ENCODE measurements at regions not wholly inside any gene's neighbourhood (a gene's known extent, or its start where the extent isn't known, plus 50 kb on each side); places are given as distances from the start of the nearest gene placed in this dataset.

DNA sequence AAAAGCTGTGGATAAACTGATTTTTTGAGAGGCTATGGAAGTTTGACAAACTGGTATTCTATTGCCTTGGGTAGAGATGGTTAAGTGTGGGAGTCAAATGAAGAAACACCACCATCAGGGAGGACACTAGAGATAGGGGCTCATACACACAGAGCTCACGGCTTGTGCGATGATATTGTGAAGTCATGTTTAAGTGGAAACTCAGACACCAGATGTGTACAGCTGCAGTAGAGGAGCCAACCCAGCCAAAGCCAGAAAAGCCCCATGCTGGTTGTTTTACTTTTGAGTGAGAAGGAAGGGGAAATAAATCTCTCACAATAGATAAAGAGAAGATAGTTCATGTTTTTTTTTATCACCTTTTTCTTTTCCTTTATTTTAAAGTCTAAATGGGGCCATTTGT, 377.7 kb downstream of the DMRT2 start:
- TF ChIP-seq, protein P1, sequence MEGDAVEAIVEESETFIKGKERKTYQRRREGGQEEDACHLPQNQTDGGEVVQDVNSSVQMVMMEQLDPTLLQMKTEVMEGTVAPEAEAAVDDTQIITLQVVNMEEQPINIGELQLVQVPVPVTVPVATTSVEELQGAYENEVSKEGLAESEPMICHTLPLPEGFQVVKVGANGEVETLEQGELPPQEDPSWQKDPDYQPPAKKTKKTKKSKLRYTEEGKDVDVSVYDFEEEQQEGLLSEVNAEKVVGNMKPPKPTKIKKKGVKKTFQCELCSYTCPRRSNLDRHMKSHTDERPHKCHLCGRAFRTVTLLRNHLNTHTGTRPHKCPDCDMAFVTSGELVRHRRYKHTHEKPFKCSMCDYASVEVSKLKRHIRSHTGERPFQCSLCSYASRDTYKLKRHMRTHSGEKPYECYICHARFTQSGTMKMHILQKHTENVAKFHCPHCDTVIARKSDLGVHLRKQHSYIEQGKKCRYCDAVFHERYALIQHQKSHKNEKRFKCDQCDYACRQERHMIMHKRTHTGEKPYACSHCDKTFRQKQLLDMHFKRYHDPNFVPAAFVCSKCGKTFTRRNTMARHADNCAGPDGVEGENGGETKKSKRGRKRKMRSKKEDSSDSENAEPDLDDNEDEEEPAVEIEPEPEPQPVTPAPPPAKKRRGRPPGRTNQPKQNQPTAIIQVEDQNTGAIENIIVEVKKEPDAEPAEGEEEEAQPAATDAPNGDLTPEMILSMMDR (conservative IDR thresholded peaks at IDR 0.05; ENCODE audit: low read length) = no peak
- no peak for TF ChIP-seq EZH2phosphoT487 (IDR thresholded peaks at IDR 0.05; ENCODE audit: borderline replicate concordance, low read depth, low read length)

Data from OCI-LY7 (cell line).